GM19193 (cell line): ENCODE measurements at regions not wholly inside any gene's neighbourhood (a gene's known extent, or its start where the extent isn't known, plus 50 kb on each side); places are given as distances from the start of the nearest gene placed in this dataset.

ENCODE experiments used
- POLR2A ChIP-seq: IDR thresholded peaks from 4 replicates; pipeline ENCODE4 v1.6.1; 2011; ENCODE audit not compliant: insufficient read depth, insufficient read length; ENCODE audit errors: extremely low read depth

DNA sequence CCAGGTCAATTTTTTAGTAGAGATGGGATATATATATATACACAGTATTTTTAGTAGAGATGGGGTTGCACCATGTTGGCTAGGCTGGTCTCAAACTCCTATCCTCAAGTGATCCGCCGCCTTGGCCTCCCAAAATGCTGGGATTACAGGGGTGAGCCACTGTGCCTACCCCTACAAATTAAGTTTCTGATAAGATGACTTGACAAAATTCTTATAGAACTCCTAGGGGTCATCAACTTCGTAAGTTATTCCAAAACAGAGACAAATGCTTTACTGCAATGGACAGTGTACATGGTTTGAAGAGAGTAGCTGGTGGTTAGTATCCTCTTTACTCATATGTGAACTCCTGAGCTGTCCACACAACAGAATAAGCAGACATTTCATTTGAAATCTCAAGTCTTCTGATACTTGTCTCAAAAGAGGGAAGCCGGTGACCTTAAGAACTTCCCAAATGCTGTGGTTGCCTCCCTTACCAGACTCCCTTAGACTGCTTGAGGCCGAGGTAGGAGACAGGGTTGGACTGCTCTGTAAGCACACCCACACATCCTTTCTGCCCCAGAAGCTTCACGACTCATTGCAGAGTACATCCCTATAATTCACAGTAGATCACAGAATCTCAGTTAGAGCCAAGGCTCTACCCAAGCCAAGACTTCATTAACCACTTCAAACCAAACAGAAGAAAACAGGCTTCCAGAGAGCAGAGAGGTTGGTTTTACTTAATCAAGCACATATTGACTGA is 244.1 kb upstream of the IRF2BP2 start:
- TF ChIP-seq POLR2A: no peak

DNA sequence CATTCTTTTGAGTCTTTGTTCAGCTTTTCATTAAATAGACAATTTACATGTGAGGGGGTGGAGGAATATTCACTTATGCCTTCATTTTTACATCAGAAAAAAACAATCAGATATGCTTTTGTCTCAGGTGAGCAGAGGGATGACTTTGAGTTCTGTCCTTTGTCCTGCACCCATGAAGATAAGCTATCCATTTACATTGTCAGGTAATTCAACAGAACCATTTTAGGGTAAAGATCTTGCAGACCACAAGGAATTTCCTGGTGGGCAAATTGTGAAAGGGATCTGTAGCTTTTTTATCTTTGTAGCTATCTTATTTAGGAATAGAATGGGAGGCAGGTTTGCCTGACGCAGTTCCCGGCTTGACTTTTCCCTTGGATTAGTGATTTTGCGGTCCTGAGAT is 242.7 kb upstream of the IRF2BP2 start:
- no peak for TF ChIP-seq POLR2A

DNA sequence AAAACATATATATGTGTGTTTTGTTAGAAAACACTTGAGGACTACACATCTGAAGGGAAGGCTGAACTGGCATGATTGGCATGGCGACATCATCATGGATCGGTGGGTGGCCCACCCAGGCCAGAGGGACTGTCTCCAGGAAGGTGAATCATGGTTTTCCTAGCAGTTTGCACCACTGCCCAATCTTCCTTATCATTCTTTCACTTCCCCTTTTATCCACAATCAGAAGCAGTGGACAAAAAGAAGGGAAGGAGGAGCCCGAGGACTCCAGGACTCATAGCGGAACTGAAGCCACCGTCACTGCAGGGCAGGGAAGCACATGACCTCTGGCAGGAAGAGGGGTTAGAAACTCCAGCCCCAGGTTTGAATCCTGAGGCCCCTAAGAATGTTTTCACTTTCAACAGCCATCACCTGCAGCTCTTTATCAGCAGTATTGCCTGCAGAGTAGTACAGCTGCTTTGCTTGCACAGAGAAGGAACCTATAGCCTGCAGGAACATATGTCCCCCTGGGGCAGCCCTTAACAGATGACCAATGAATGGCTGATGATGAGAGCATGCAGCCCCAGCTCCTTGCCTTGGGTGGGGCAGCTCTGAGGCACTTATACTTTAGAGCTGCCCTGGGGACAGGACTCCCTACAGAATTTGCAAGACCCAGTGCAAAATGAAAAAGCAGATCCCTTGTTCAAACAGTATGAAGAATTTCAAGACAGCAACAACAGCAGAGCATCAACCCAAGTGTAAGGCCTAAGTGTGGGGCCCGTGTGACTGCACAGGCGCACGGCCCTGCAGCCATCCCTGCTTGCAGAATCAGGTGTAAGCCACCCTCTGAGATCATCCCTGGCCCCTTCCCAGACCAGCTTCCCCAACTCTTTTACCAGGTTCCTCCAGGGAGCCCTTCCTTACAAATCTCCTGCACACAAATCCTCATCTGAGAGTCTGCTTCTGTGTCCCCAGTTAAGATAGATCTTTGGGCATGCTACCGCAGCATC is 241.8 kb upstream of the IRF2BP2 start:
- no peak for TF ChIP-seq POLR2A

DNA sequence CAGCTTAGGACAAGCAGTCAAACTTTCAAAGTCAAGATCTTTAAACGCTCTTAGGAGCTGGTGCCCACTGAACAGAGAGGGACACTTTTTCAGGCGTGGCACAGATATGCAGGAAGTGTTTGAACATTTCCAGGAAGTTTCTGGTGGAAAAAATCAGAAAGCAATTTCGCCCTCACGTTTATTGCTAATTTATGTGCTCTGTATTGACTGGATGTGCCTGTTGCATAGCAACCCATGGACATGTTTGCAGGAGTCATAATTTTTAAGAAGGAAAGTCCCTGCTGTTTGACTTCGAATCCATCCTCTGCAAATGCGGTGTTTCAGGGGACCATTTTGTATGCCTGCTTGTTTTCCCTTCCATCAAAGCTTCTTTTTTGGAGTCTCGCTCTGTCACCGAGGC is 239.9 kb upstream of the IRF2BP2 start:
- no peak for TF ChIP-seq POLR2A

DNA sequence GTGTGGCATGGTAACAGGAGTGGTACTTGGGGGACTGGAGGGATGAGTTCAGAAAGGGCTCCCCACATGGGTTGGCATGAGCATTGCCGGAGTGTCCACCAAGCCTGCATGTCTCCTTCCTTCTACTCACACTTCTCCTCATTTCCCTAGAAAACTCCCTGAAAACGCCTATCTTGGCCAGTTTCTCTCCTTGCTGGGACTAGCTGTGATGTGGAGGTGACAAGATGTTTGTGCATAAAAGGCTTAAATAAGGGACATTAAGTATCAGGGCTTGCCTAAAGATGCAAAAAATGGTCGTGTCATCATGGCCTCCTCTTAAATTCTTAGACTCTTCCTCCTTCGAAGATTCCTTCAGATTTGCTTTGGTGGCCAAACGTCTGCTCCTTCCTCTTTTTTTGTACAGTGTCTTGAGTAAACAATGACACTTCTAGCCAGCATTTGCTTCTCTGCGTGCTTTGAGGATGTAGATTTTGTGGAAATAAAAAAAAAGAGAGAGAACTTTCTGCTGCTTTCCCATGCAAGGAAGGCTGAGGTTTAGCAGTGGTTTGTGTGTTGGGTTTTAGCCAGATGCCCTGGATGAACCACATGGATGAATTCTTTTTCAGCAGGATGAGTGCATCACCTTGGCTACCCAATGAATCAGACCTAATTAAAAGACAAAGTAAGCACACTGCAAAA is 239.1 kb upstream of the IRF2BP2 start:
- TF ChIP-seq POLR2A: no peak

DNA sequence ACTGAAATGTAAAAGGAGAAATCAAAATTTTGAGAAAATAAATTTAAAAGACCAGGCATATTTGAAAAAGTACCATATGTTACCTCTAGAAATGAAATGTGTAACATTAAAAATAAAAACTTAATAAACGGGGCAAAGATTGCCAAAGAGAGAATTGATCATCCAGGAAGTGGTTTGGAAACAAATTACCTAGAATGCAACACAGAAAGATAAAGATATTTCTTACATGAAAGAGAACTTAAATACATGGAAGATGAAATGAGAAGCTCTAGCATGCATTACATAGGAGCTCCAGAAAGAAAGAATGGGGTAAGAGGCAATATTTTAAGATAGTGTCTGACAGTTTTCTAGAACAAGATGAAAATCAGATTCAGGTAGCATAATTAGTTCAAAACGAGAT is 235.9 kb upstream of the IRF2BP2 start:
- TF ChIP-seq POLR2A: no peak

DNA sequence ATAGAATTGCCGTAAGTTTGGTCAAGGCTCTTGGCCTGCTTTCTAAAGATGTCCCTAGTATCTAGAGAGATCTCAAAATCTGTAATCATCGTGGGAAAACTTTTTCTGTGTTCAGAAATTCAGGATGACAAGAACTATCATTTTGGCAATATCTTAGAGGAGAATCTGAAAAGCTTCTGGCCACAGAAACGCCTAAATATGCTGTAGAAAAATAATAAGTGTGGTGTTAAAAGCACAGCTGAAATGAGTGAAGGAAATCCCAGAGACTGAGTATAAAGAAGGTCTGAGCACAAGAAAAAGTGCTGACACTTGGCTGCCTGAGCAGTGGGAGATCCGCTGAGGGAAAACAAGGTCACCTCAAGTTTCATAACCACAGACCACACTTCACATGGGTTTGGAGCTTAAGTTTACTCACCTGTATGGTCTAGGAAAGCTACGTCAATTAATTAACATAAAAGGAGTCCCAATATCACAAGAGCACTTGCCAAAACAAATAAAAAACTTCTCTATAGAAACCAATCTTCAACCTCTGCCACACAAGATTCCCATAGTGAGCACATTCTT is 235.2 kb upstream of the IRF2BP2 start:
- TF ChIP-seq POLR2A: no peak

DNA sequence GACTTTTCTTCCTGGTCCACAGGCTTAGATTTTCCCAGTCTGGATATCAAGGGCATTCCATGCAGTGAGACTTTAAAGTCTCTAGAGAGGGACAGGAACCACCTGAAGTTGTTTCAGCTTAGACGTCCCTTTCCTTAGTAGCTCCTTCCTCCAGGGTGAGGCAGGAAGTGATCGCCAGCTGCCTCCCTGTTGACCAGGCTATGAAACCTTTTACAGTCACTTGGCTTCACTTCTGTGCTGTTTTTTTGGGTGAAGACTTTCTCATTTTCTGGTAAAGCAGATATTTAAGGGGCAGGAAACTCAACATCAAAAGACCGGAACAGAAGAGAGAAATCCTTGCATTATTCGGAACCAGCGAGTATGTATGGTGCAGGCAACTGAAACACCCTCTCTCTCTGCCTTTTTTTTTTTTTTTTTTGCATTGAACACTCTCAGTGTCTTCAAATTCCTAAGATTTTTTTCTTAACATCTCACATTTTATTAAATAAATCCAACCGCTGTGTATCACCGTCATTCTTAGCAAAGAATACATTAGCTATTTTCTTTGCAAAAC is 234.6 kb upstream of the IRF2BP2 start:
- TF ChIP-seq POLR2A: no peak

DNA sequence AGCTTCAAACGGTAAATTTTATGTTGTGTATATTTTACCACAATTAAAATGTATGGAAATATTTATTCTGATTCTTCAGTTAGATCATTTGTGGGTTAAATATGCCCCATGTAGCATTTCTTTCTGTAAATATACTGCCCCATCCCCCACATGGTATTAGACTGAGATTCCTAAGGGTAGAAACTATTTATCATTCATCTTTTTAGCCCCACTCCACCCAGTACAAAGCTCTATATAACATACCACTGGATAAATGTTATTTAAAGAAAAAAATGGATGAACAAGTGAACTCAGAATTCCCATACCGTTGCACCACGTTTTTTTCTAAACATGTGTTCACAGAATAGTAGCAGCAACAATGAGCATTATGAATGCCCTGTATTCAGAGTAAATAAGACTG is 234.0 kb upstream of the IRF2BP2 start:
- TF ChIP-seq POLR2A: no peak

DNA sequence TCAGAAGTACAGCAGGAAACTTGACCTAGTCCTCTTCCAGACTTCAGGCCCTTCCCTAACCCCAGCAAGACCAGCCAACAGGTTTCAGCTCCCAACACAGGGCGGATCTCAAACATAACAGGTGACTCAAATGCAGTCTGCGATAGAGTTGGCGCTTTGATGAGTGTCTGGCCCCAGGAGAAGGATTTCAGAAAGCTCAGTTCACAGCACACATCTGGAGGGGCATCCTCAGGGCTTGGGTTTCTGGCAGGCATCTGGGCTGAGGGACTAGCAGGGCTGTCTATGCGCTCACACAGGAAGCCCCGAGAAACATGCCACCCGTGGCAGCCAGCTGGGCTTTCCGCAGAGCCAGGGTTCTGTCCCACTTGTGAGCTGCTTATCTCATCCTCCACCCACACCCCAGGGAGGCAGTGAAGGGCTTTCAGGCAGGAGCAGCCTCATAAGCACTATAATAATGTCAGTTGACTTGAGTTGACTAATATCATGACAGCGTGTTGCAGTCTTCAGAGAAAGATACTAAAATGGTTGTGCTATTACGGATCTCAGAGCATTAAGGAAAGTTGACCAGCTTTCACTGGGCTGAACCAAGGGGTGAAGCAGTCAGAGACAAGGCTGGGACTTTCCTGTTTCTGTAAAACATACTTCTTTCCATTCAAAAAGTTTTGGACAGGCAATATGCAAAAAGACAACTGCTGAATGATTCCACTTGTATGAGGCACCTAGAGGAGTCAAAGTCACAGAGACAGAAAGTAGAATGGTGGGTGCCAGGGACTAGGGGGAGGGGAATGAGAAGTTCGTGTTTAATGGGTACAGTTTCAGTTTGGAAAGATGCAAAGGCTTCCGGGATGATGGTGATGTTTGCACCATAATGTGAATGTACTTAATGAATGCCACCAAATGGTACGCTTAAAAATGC is 233.0 kb upstream of the IRF2BP2 start:
- TF ChIP-seq POLR2A: peak; percentile 67

DNA sequence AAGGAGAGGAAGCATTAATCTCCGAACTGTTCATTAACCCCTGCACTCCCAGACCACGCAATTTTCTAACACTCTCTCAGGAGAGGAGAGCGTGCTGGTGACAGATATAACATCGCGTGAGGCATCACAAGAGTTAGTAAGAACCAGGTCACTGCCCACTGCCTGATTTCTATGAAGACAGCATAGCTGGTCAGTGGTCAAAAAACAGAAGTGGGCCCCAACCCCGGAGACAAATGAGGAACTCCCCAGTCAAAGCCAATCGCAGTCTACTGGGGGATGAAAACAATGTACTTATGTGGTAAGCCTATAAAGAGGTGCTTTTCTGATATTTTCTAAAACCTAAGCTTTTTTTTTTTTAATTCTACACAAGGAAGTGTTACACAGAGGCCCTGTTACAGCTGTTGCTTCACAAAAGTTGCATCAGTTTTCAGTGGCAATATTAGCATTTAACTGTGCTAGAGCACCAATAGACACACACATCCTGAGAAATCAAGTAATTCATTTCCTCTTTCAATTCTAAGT is 231.8 kb upstream of the IRF2BP2 start:
- no peak for TF ChIP-seq POLR2A

DNA sequence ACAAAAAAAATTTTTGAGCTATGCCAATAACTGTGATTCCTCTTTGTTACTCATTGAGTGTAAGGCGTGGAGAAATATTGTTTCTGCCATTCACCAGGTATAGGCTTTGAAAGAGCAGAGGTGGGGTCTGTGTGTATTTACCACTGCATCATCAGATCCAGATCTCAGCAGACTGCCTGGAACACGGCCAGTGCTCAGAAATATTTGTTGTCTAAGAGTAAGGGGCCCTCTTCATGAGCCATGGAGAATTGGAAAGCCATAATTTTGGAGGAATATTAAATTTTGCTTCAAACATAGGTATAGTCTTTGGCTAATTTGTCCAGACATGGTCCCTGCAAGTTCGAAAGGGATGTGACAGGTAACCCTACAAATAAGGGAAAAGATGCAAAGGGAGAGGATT is 231.3 kb upstream of the IRF2BP2 start:
- no peak for TF ChIP-seq POLR2A

DNA sequence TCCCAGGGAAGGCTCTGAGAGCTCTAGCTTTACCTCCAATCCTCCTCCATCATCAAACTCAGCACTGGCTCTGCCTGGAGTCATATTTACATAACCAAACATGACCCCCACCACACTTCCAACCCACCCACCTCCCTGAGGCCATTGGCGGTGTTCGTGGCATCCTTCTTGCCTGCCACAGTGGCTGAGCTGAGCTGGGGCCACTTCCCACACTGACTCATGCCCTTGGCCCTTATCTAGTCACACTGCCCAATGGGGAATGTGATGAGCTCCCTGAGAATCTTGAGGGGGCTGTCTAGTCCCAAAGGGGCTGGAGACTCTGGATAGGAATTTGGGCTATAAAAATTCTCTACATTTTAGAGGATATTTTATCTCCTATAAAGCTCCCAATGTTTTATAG is 230.9 kb upstream of the IRF2BP2 start:
- TF ChIP-seq POLR2A: no peak
